GM19372 (cell line): ENCODE measurements at regions not wholly inside any gene's neighbourhood (a gene's known extent, or its start where the extent isn't known, plus 50 kb on each side); places are given as distances from the start of the nearest gene placed in this dataset.
"Not testable (repeated sequence)": the region's sequence is repeated elsewhere in the genome, so short reads cannot be mapped to it uniquely, and the experiment has no call there.

Experiments used
- ATAC-seq: cut with Tn5 transposase; IDR thresholded peaks from one replicate; pipeline ENCODE4 v1.9.1; 2021; ENCODE audit warnings: mild to moderate bottlenecking, low read depth, moderate library complexity; ENCODE audit not compliant: unreplicated experiment

DNA sequence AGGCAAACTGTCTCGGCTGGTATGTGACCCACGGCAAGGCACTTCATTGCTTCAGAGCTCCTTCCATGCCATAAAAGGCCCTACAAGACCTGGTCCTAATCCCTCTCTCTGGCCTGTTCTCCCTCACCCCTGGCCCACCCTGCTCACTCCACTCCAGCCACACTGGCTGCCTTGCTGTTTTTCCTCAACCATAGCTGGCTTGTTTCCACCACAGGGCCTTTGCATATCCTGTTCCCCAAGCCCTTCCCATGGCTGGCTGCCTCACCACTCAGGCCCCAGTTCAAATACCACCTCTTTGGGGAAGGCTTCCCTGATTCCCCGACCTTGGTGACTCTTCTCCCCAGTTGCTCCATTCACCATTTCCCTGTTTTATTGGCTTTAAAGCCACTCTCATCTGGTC lies 230.8 kb upstream of the FRG2C start:
- ATAC-seq, result not testable (repeated sequence)

DNA sequence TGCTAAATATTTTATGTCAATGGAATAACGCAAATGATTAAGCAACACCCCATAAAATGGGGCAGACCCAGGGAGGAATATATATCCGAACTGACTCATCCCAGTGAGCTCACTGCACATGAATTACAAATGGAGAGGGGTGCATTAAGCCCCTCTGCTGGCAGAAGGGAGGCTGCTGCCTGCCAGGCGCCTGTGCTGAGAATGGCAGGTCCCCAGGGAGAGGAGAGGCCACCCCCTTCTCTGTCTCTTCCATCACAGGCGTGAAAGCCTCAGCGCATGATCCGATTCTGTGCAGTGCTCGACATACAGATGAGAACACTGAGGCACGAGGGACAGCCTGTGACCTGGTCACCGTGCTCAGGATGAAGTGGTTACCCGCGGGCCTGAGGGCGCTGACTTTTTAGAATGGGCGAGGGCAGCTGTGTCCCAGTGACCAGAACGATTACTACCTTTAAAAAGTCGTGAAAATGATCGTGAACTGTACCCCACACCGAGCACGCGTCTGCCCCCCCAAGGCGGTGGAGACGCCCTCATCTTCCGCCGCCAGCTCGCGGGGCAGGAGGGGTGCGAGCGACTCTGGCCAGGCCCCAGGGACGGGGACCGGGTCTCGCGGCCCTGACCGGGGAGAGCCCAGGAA lies 229.7 kb upstream of the FRG2C start:
- not testable (repeated sequence) for ATAC-seq

DNA sequence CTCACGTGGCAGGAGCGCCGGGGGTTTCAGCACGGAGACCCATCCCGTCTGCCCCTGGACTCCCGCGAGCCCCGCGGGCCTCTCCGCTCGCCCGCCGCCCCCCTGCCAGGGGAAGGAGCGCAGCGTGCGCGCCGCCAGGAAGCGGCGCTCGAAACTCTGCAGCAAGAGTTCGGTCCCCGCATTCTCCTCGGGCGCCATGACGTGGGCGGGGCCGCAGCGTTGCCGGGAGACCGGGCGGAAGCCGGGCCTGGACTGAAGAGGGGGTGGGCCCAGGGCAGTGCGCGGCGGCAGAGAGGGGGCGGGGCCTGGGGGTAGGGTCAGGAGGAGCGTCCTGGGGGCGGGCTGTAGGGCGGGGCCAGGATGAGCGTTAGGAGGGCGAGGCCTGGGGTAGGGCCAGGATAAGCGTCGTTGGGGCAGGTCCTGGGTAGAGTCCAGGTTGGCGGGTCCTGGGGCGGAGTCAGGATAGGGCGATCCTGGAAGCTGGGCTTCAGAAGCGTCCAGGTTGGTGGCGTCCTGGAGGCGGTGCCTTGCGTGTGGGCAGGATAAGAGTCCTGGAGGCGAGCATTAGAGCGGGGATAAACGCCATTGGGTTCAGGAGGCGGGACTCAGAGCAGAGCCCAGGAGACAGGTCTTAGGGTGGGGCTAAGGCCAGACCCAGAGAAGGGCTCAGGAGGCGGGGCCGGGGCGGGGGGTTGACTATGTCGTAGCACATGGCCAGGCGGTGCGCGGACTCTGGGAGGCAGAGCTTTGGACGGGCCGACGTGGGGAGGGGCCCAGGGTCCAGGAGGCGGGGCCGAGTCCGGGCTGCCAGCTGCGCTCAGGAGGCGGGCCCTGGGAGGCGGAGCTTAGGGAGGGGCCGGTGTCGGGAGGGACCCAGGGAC lies 229.0 kb upstream of the FRG2C start:
- ATAC-seq, result peak; percentile 98

DNA sequence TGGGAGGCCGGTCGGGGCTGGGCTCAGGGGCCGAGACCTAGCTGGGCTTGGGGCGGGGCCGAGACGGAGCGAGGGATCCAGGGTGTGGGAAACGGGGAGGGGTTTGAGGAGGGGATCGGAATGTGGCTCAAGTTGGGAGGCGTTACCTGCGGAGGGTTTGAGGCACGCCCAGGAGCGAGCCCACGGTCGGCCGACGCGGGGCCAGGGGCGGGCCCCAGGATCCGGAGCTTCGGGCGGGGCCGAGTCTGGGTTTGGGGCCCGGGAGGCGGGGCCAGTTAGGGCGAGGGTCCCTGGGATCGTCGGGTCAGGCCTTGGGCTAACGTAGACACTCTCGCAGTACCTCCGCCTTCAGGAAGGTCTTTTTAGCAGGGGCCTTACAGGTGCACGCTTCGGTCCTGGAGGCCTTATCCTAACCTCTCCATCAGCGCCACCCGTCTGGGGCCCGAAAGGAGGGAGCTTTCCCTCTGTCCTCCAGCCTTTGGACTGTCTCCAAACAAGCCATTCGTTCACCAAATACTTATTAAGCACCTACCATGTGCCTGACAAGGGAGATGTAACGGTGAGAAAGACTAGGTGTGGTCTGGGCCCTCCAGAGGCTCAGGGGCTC lies 228.2 kb upstream of the FRG2C start:
- not testable (repeated sequence) for ATAC-seq

DNA sequence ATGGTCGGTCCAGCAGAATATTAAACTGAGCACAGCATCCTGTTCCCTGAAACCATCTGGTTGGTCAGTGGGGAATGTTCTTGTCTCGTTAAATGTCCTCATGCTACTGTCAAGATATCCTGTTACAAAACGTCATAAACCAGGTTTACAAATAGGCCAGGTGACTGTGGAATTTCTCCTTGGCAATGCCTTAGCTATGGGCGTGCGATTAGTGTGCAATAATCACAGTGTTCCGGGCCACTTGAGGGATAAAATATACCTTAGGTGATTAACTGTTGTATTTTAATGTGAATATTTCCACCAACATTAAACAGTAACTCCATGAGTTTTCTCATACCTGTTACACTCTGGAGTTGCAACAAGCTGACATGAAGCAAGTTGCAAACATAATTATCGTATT lies 223.1 kb upstream of the FRG2C start:
- ATAC-seq, result not testable (repeated sequence)

DNA sequence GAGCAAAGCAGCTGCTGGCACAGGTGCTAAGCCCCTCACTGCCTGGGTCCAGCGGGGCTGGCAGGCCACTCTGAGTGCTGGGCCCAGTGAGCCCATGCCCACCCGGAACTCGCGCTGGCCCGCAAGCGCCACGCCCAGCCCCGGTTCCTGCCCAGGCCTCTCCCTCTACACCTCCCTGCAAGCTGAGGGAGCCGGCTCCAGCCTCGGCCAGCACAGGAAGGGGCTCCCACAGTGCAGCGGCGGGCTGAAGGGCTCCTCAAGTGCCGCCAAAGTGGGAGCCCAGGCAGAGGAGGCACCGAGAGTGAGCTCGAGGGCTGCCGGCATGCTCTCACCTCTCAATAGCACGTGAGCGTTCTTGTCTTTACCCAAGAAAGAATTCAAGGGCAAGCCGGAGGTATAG lies 219.5 kb upstream of the FRG2C start:
- ATAC-seq, result not testable (repeated sequence)

DNA sequence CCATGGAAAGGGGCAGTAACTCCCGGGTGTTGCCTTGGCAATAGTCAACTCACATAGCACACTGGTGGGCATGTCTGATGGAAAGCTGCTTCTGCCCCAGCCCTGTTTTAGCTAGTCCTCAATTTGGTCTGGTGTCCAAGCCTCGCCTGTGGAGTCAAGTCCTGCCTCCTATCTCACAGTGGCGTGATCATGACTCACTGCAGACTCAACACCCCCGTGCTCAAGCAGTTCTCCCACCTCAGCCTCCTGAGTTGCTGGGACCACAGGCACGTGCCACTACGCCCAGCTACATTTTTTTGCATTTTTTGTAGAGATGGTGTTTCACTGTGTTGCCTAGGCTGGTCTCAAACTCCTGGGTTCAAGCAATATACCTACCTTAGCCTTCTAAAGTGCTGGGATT lies 218.9 kb upstream of the FRG2C start:
- ATAC-seq, result not testable (repeated sequence)

DNA sequence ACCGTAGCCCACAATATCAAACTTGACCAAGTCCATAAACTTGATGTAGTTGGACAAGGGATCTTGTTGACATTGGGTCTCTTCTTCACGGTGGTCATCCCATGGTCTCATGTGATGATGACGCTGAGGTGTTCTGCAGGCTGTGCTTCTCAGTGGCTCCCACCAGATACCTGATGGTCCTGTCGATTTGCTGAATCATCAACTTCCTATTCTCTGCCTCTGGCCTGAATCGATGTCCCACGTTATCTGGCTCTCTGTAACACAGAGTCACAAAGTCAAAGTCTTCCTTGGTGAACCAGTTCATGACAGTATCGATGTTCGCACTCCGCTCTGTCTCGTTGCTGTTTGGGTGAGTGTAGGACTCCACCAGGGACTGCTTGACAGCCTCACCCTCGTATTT lies 217.2 kb upstream of the FRG2C start:
- ATAC-seq, result not testable (repeated sequence)

DNA sequence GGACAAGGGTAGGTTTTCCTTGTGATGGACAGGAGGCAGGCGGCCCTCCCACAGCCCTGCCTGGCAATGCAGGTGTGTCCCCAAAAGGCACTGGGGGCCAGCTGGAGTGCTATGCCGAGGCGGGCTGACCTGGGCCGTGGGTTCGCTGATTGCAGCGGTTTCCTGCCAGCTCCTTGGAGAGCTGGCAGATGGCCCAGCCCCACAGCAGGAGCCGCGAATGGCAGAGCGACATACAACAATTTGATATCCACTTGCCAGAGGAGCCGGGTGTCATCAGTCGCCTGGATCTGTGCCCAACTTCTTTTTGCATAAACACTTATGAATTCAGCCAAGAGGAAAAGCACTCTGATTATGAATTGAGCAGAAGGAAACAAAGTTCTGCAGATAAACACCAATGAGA lies 210.8 kb upstream of the FRG2C start:
- not testable (repeated sequence) for ATAC-seq

DNA sequence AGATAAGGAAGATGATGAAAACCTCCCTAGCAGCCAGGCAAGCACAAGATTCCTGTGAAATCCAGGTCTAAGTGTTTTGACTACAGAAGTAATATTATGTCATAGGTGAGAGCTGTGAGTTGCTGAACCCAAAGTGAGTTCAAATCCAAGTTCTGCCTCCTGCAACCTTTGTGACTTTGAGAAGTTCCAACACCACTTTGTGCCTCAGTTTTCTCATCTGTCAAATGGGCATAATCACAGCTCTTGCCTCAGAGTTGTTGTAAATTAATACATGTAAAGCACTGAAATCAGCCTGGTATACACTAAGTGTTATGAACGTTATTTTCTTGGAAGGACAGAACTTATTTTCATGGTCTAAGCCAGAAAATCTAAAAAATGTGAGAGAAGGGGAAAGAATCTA lies 210.3 kb upstream of the FRG2C start:
- ATAC-seq, result not testable (repeated sequence)

DNA sequence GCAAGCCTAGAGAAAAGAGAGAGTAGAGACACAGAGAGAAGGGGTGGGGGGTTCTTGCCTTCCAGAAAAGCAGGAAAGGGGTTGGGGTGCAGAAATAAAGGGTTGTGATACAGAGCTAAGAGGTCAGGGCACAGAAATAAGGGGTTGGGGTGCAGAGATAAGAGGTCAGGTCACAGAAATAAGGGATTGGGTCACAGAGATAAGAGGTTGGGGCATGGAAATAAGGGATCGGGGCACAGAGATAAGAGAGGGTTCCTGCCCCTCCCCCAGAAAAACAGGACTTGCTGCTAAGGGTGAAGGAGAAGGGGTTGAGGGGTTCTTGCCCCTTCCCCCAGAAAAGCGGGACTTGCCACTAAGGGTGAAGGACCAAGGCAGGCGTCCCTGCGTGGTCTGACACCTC lies 189.6 kb upstream of the FRG2C start:
- not testable (repeated sequence) for ATAC-seq

DNA sequence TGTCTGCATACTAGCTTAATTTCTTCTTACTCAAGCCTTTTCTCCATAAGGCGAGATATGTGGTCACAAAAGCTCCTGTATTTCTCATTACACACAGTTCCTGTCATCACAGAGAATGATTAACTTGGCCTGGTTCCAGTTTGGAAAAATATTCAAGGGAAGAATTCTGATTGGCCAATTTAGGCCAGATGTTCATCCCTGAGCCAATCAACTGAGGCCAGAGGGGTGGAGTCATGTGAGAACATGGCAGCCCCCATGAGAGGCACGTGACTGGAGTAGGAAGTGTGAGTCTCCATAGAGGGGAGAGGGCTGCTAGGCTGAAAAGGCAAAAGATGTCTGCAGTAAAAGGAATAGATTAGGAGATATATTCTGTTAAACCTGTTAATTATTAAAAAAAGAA lies 167.5 kb upstream of the FRG2C start:
- not testable (repeated sequence) for ATAC-seq

DNA sequence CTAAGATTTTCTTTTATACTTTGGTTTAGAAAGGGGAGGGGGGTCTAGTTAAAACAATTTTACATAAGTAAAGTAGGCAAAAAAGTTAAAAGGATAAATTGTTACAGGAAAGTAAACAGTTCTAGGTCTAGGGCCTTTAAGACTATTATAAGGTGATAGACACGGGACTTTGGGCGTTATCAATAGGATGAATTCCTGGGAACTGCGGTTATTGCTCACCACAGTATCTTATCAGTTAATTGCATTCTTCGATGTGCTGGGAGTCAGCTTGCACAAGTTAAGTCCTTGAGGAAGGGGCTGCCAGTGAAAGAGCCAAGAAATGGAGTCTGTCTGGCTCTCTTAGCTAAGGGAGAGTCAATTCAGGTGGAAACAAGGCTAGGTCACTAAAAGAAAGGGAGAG lies 163.8 kb upstream of the FRG2C start:
- ATAC-seq, result not testable (repeated sequence)

DNA sequence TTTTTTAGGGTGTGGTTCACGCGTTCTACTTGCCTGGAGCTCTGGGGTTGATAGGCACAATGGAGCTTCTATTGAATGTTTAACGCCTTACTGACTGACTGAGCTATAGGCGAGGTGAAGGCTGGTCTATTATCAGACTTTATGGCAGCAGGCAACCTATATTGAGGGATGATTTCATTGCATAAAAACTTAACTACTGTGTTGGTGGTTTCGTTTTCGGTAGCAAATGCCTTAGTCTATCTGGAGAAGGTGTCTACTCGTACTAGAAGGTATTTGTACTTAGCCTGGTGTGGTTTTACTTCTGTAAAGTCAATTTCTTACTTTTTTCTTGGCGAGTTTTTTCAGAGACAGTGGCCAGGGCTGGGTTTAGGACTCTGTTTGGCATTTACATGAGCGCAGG lies 162.0 kb upstream of the FRG2C start:
- not testable (repeated sequence) for ATAC-seq

DNA sequence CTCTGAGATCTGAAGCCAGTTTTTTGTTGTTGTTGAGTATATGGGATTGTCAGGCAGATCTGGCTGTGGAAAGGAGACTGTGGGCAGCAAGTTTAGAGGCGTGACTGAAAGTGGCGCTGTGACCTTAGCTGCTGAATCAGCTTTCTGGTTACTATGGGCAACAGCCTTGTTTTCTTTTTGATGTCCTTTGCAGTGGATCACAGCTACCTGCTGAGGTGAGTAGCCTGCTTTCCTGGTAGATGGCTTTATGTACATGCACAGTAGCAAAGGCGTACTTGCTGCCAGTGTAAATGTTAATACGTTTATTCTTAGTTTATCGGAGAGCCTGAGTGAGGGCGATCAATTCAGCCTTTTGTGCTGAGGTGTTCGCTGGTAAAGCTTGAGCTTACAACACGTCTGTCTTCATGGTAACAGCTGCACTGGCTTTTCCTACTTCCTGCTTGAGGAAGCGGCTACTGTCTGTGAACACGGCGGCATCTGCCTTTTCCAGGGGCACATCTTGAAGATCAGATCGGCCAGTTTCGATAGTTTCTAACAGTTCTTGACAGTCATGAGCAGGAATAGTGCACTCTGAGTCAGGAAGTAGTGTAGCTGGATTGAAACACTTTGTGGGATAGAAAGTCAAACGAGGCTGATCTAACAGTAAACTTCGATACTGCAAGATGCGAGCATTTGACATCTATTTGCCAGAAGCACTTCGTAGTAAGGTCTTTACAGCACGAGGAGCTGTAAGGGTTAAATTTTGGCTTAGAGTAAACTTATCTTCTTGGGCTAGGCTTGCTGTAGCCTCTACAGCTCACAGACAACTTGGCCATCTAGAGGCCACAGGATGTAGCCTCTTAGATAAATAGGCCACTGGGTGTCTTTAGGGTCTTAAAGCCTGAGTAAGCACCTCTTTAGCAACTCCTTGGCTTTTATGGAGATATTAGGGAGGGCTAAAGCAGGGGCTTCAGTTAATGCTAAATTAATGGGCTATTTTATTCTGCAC lies 161.1 kb upstream of the FRG2C start:
- ATAC-seq, result not testable (repeated sequence)

DNA sequence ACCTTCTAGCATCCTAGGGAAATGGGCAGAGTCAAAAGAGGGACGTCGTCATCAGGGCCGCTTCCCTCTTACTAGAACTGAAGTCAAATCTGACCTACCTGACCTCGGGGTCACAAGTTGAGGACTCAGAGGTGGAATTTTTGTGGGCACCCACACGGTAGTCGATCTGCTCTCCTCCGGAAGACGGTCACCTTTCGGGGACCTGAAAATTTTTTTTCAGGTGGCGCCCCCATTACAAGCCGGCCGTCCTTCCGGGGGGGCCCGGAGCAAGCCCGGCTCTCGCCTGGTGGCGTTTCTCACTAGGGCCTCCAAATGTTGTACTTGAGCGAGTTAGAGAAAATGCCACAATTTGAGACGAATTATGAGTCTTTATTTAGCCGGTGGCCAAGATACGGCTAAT lies 157.5 kb upstream of the FRG2C start:
- no peak for ATAC-seq

DNA sequence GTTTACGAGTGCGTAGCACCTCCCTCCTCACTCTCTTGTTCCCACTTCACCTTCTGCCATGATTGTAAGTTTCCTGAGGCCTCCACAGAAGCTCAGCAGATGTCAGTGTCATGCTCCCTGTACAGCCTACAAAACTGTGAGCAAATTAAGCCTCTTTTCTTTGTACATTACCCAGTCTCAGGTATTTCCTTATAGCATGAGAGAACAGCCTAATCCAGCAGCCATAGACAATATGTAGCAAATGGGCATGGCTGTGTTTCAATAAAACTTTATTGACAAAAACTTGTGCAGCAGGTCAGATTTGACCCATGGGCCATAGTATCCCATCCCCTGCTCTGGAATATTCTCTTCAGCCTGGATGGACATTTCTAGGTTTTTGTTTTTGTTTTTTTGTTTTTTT lies 156.2 kb upstream of the FRG2C start:
- ATAC-seq, result not testable (repeated sequence)

DNA sequence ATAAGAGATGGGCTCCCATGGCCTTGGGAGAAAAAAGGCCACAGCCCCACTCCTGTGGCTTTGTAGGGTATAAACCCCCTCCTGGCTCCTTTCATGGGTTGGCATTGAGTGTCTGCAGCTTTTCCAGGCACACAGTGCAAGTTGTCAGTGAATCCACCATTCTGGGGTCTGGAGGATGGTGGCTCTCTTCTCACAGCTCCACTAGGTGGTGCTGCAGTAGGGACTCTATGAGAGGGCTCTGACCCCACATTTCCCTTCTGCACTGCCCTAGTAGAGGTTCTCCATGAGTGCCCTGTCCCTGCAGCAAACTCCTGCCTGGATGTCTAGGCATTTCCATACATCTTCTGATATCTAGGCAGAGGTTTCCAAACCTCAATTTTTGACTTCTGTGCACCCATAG lies 136.5 kb upstream of the FRG2C start:
- ATAC-seq, result not testable (repeated sequence)

DNA sequence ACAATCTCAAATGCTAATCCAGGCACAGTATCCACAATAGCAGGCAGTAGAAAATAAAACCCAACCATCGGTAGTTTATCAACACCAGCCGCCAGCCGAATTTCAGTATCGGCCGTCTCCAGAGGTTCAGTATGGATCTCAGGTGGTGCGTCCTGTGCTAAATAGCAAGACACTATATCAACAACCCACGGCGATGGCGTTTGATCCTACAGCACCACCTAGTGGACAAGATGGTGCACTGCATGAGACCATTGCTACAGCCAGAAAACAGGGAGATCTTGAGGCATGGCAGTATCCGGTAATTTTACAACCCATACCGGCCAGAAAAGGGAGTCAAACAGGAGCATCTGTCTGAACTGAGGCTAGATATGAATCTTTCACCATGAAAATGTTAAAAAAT lies 112.0 kb upstream of the FRG2C start:
- not testable (repeated sequence) for ATAC-seq

DNA sequence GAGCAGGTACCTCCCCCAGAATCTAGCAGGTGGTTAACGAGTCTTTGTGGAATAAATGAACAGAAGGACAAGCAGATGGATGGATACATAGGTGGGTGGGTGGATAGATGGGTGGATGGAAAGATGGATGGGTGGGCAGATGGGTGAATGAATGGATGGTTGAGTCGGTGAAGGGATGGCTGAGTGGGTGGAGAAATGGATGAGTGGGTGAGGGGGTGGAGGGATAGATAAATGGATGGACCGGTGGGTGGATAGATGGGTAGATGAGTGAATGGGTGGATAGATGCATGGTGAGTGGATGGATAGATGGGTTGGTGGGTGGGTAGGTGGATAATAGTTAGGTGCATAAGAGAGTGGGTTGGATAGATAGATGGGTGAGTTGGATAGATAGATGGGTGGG lies 99.7 kb upstream of the FRG2C start:
- not testable (repeated sequence) for ATAC-seq
